Left lung (tissue), 4 donors: ENCODE measurements at regions not wholly inside any gene's neighbourhood (a gene's known extent, or its start where the extent isn't known, plus 50 kb on each side); places are given as distances from the start of the nearest gene placed in this dataset.

ENCODE experiments used
- ATAC-seq: fragments of 200-7000 bp; cut with Tn5 transposase; one replicate; pipeline ENCODE4 v1.9.1; 2020; ENCODE audit warnings: moderate library complexity
- DNase-seq, 4 donors: peaks; one replicate each; pipeline ENCODE4 v3.0.0-alpha.2; 2013 to 2020
- H3K27ac ChIP-seq, 2 donors: fragments of 200-600 bp; sonication (generic) in 1 of 2; one replicate each; pipeline versions ENCODE4 v1.5.0 to v1.8.0; 2020 to 2021
- H3K27me3 ChIP-seq, 2 donors: fragments of 200-600 bp; sonication (generic) in 1 of 2; one replicate each; pipeline versions ENCODE4 v1.5.0 to v1.8.0; 2020 to 2021
- H3K36me3 ChIP-seq, 2 donors: fragments of 200-600 bp; sonication (generic) in 1 of 2; one replicate each; pipeline versions ENCODE4 v1.5.0 to v1.8.0; 2020 to 2021
- H3K4me1 ChIP-seq, 2 donors: fragments of 200-600 bp; one replicate each; pipeline ENCODE4 v1.8.0; 2021
- H3K4me3 ChIP-seq, 2 donors: fragments of 200-600 bp; sonication (generic) in 1 of 2; one replicate each; pipeline versions ENCODE4 v1.5.0 to v1.8.0; 2020 to 2021; ENCODE audit warnings: mild to moderate bottlenecking in 1 of 2
- H3K9me3 ChIP-seq, 2 donors: fragments of 200-600 bp; sonication (generic) in 1 of 2; one replicate each; pipeline versions ENCODE4 v1.5.0 to v1.8.0; 2020 to 2021
- intact Hi-C, 2 donors: fragments of 100-400 bp; cut with DNase I; formaldehyde crosslinking; loops; one replicate each; pipeline versions ENCODE4 v1.11.2 to v1.14.2; 2022
- TF ChIP-seq, protein P1 (sequence below), 2 donors: fragments of 200-600 bp; sonication (generic) in 1 of 2; IDR thresholded peaks; one replicate each; pipeline versions ENCODE4 v1.5.0 to v1.8.0; 2021; ENCODE audit warnings: antibody characterized with exemption in 2 of 2
- donor health status: DM: no; HTN: yes; CAD: no.
- donor health status: DM: no; HTN: no; CAD: no.

- Histone ChIP-seq H3K27ac (no peak overlapping the region), H3K36me3 (no peaks in the 10 kb centered on the region), H3K4me1 (no peaks in the 10 kb centered on the region), H3K9me3 (no peaks in the 10 kb centered on the region), H3K4me3 (no peak overlapping the region), H3K27me3 (no peaks in the 10 kb centered on the region)
- no peak for ATAC-seq
- intact Hi-C loops: no loop called here
- DNase-seq: no peak
- TF ChIP-seq, protein P1, sequence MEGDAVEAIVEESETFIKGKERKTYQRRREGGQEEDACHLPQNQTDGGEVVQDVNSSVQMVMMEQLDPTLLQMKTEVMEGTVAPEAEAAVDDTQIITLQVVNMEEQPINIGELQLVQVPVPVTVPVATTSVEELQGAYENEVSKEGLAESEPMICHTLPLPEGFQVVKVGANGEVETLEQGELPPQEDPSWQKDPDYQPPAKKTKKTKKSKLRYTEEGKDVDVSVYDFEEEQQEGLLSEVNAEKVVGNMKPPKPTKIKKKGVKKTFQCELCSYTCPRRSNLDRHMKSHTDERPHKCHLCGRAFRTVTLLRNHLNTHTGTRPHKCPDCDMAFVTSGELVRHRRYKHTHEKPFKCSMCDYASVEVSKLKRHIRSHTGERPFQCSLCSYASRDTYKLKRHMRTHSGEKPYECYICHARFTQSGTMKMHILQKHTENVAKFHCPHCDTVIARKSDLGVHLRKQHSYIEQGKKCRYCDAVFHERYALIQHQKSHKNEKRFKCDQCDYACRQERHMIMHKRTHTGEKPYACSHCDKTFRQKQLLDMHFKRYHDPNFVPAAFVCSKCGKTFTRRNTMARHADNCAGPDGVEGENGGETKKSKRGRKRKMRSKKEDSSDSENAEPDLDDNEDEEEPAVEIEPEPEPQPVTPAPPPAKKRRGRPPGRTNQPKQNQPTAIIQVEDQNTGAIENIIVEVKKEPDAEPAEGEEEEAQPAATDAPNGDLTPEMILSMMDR (IDR thresholded peaks at IDR 0.05): no peak
Observed at GRCh38 chr3:139770577-139770976, 92.8 kb upstream of the NMNAT3 start.

DNA sequence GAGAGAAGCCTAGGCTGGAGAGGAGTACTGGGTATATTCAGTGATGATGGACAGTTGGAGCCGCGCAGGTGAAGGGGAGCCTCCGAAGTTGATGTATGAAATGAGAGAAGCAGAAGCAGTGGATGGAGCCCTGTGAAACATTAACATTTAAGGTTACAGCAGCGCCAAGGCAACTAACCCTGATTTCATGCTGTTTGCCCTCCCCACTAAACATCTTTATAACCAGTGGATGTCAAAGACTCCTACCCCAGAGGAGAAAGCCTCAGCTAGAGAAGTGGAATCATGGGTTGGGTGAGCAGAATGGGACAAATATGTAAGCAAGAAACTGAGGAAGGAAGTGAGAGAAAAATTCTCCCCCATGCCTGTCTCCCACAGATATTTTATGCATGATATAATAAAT is 92.0 kb upstream of the NMNAT3 start:
- no peaks in the 10 kb centered on the region for H3K4me1 ChIP-seq
- TF ChIP-seq, protein P1 (IDR thresholded peaks at IDR 0.05): no peak
- H3K36me3 ChIP-seq: no peaks in the 10 kb centered on the region
- no peaks in the 10 kb centered on the region for H3K27me3 ChIP-seq
- no peak overlapping the region for H3K4me3 ChIP-seq
- no peaks in the 10 kb centered on the region for H3K9me3 ChIP-seq
- intact Hi-C loops: no loop called here
- ATAC-seq (no peak), DNase-seq (no peak)
- H3K27ac ChIP-seq: no peak overlapping the region

DNA sequence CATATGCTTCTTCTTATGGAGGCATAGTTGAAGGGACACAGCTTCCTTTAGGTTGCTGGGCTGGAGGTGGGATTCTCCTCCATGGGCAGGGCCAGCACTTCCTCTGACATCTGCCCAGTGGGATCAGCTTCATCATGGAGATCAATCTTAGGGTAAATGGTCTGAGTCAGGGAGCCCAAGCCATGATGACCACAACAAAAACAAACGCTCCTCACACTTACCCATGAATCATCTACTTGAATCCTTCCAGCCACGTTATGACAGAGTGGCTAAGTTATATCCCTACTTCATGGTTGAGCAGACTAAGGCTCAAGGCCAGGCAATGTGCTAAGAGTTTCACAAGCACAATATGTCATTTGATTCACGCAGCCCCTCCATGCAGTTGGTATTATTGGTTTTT is 87.2 kb upstream of the NMNAT3 start:
- H3K9me3 ChIP-seq: no peaks in the 10 kb centered on the region
- no peak overlapping the region for H3K4me3 ChIP-seq
- no peak overlapping the region for H3K27ac ChIP-seq
- no peaks in the 10 kb centered on the region for H3K36me3 ChIP-seq
- no peaks in the 10 kb centered on the region for H3K4me1 ChIP-seq
- H3K27me3 ChIP-seq: no peaks in the 10 kb centered on the region
- TF ChIP-seq, protein P1 (IDR thresholded peaks at IDR 0.05): no peak
- ATAC-seq (peak; percentile 41), DNase-seq (no peak)
- intact Hi-C loops: no loop called here

DNA sequence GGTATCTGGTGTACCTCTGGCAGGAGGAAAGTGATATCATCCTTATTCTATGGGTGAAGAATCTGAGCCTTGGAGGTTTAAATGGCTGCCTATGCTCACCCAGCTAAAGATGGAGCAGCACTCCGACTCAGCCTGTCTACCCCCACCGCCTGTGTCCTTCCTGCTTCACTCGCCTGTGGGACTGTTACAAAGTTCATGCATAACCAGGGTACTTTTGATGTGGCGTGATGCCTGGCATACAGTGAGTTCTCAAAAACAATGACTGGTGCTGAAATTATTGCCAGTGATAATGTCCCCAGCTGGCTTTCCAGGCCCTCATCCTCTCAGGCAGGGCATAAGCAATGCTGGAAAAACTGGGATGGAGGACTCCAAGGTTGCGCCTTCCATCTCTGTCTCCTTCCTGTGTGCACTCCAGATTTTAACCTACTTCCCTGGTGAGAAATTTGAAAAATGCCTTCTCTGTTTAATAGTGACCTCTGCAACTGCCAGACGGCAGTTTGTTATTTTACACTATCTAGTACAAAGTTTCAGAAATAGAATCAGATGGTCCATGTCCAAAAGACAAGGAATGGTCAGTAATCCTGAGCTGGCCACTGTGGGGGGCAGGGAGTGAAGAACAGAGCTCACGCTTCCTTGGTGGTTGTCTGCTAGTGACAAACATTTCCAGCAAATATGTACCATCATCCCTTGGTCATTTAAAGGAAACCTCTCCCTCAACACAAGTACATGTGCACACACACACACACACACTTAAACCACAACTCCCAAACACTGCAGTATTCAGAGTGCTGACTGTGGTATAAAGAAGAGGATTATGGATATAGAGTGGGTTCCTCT is 86.5 kb upstream of the NMNAT3 start:
- intact Hi-C loops: no loop called here
- no peak for ATAC-seq
- H3K27me3 ChIP-seq: no peaks in the 10 kb centered on the region
- no peaks in the 10 kb centered on the region for H3K36me3 ChIP-seq
- no peaks in the 10 kb centered on the region for H3K4me1 ChIP-seq
- TF ChIP-seq, protein P1 (IDR thresholded peaks at IDR 0.05): no peak
- H3K4me3 ChIP-seq: no peak overlapping the region
- no peak overlapping the region for H3K27ac ChIP-seq
- no peaks in the 10 kb centered on the region for H3K9me3 ChIP-seq
- DNase-seq: no peak

GRCh38 chr3:139762302-139762701 is 84.5 kb upstream of the NMNAT3 start:
- Histone ChIP-seq H3K27me3 (no peaks in the 10 kb centered on the region), H3K27ac (no peak overlapping the region), H3K4me3 (no peak overlapping the region), H3K36me3 (no peaks in the 10 kb centered on the region), H3K4me1 (no peaks in the 10 kb centered on the region), H3K9me3 (no peaks in the 10 kb centered on the region)
- DNase-seq (no peak), ATAC-seq (no peak)
- TF ChIP-seq, protein P1 (IDR thresholded peaks at IDR 0.05): no peak
- intact Hi-C loops: no loop called here
